Activated CD4-positive, alpha-beta T cell treated with anti-CD3 and anti-CD28 coated beads, Interleukin-2, Interleukin-6, amounts not matched to agents 100 ng/mL and 50 ng/mL, durations not matched to agents 16 hours and 8 hours (primary cell): ENCODE measurements at regions not wholly inside any gene's neighbourhood (a gene's known extent, or its start where the extent isn't known, plus 50 kb on each side); places are given as distances from the start of the nearest gene placed in this dataset.
"Not testable (repeated sequence)": the region's sequence is repeated elsewhere in the genome, so short reads cannot be mapped to it uniquely, and the experiment has no call there.

Experiments
- DNase-seq: peaks from one replicate; pipeline ENCODE4 v3.0.0-alpha.2; 2020

- no peak for DNase-seq
These were observed 91.9 kb upstream of the PRR23C start for GRCh38 chr3:139136469-139137202.

DNA sequence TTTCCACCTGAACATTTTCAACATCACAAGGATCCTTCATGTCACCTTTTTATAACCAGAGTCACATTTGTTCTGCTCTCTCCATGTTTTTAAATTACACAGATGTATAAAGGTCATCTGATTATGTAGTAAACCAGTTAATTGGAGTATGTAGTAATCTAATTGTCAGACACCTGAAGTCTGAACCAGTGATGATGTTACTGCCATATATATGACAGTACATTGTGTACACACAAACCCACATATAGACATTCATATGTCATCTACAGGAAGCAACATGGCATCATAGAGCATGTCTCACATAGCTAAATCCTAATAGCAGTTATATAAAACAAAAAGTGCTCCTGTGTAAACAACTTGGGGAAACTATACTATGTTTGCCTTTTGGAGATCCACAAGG lies 95.9 kb upstream of the PRR23C start:
- no peak for DNase-seq

- DNase-seq = not testable (repeated sequence)
These were observed 101.3 kb upstream of the PRR23C start for GRCh38 chr3:139145980-139146379.

DNA sequence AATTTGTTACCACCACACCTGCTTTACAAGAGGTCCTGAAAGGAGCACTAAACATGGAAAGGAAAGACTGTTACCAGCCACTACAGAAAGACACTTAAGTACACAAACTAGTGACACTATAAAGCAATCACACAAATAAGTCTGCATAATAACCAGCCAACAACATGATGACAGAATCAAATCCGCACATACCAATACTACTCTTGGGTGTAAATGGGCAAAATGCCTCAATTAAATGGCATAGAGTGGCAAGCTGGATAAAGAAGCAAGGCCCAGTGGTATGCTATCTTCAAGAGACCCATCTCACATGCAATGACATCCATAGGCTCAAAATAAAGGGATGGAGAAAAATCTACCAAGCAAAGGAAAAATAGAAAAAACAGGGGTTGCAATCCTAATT lies 106.8 kb upstream of the PRR23C start:
- no peak for DNase-seq

GRCh38 chr3:139153434-139153833 lies 108.7 kb upstream of the PRR23C start:
- DNase-seq = not testable (repeated sequence)

DNA sequence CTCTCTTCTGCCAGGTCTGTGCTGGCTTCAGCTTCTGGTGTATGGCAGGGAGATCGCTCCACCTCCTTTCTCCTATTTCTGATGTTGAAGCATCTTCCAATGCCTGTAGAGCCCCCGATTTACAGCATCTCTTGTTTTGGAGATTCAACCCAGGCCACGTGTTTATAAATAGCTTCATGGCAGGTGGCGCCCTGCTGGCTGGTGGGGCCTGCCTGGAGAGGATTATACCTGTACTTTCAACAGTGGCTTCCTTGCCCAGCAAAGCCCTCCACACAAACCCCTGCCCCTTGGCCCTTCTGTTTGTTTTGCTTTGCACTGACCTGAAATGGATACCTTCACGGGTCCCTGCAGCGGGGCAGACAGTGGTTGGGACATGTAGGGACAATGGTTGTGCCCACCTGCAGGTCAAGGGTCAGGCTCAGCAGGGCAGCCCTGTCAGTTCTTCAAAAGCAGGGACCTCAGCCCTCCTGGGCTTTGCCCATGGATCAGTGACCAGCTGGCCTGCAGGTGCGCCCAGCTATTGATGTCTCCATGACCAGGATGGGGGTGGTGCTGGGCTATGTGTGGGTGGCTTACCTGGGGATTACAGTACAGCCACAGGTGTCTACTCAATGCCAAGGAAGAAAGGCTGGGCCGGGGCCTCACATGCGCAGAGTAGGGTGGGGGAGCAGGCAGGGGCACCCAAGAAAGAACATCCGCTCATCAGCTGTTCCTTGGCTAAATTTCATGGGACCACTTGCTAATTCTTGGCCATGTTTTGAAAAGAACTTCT lies 112.7 kb upstream of the PRR23C start:
- DNase-seq = no peak

DNA sequence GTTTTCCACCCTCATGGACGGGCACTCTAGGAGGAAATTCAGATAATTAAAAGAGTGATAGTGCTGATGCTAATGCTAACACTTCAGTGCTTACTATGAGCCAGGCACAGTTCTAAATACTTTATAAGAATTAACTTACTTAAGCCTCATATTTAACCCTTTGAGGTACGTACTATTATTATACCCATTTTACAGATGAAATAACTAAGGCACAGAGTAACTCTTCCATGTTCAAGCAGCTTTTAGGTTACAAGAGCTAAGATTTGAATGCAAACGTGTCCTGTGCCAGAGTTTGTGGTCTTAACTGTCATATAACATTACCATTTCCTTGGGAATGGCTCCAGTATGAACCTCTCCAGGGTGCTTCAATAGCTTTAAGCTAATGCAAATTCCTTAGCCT lies 114.7 kb upstream of the PRR23C start:
- no peak for DNase-seq

GRCh38 chr3:139173372-139174108 lies 128.8 kb upstream of the PRR23C start:
- DNase-seq = peak; percentile 16

GRCh38 chr3:139180489-139180888 lies 135.8 kb upstream of the PRR23C start:
- DNase-seq = no peak

DNA sequence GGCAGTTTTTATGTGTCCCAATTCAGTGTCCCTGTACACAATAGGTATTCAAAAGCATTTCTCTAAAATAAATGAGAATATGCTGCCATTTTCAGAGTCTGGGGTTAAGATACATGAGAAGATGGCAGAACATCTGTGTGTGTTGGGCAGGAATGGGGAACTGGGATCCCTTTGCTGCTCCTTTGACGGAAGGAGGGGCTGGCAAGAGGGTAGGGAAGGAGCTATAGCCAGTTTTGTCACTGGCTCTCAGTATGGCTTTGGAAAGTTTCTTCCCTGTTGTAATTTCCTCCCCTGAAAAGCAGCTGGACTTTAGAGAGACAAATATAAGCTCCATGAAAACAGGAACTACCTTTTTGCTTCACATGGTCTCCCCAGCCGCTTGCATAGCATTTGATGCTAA lies 137.5 kb upstream of the PRR23C start:
- no peak for DNase-seq

DNA sequence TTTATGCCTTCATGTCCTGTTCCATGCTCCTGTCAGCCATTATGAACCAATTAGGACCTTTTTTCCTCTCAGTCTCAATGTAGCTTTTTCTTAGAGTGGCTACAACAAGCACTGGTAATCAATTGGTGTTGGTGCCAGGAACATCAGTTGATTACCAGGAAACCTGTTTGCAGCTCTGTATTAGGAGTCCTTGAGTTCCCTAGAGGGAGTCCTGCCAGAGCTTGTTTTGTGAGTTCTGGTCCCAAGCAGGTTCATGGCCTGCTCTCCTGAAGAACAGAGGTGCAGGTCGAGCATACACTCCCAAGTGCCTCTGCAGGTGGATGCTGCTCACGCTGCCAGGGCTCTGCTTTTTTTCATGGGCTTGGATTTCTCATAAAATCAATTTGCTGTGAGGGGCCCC lies 137.9 kb upstream of the PRR23C start:
- no peak for DNase-seq

DNA sequence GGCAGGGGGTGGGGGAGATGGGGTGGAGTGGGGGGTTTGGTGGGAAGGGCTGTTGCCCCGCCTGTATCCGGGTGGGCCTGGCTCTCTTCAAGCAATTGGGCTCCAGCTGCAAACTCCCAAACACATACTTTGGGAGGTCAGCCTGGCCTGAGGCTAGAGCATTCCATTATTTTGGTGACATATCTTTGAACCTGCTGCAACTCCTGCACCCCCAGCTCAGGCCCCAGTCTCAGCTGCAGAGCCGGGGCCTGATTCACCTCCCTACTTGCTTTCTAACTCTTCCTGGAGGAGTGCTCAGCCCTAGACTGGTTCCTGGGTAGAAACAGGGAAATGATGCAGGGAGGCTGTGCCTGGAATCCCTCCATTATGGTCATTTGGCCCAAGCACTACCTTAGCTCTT lies 140.8 kb upstream of the PRR23C start:
- no peak for DNase-seq

- DNase-seq = no peak
These were observed 142.5 kb upstream of the PRR23C start for GRCh38 chr3:139187154-139187553.

DNA sequence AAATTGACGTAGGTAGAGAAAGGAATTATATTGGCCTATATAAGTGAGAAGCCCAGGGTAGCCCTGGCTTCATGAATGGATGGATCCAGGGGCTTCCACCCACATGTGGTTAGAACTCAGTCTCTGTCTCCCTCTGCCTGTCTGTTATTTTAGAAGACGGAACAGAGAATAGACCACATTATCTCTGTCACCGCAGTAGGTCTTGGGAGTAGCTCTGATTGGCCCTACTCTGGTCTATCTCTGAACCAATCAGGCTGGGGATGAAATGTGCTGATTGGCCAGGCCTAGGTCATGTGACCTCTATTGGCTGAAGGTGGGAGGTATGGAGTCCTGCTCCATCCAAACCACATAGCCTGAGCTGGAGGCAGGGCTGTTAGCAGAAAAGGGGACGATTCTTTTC lies 143.0 kb upstream of the PRR23C start:
- DNase-seq = no peak

DNA sequence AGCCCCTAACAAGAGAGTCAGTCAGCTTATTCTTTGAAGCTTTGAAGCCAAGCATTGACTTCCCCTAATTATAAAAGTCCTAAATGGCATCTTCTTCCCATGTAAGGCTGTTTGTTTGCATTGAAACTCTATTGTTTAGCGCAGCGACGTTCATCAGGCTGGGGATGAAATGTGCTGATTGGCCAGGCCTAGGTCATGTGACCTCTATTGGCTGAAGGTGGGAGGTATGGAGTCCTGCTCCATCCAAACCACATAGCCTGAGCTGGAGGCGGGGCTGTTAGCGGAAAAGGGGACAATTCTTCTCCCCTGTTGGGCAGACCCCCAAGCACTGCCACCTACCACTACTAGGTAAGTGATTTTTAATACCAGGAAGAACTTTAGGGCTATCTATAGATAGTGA lies 145.3 kb upstream of the PRR23C start:
- no peak for DNase-seq

DNA sequence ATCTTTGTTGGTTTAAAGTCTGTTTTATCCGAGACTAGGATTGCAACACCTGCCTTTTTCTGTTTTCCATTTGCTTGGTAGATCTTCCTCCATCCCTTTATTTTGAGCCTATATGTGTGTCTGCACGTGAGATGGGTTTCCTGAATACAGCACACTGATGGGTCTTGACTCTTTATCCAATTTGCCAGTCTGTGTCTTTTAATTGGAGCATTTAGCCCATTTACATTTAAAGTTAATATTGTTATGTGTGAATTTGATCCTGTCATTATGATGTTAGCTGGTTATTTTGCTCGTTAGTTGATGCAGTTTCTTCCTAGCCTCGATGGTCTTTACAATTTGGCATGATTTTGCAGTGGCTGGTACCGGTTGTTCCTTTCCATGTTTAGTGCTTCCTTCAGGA lies 149.4 kb upstream of the MRPS22 start:
- DNase-seq = not testable (repeated sequence)

GRCh38 chr3:139196146-139196545 lies 147.7 kb upstream of the MRPS22 start:
- not testable (repeated sequence) for DNase-seq

GRCh38 chr3:139197251-139197650 lies 146.6 kb upstream of the MRPS22 start:
- DNase-seq = no peak

GRCh38 chr3:139198186-139198585 lies 145.6 kb upstream of the MRPS22 start:
- DNase-seq = no peak

DNA sequence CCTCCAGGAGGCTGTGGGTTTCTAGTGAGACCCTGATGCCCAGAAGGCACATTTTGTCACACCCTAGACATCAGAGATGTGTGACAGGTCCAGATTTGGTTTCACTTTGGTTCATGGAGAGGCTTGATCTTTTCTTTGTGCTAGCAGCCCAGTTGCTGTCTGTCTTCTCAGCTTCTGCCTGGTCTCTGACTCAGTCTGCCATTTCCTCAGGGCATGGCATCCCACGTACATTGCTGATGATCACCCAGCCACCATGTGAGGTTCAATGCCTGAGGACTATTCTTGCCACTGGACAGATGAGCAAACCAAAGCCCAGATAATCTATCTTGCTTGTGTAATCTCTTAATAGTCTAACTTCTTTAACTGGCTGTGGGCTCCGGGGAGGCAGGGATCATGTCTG lies 144.9 kb upstream of the MRPS22 start:
- DNase-seq = no peak

- no peak for DNase-seq
These were observed 144.3 kb upstream of the MRPS22 start for GRCh38 chr3:139199421-139200010.

- no peak for DNase-seq
These were observed 142.2 kb upstream of the MRPS22 start for GRCh38 chr3:139201446-139202225.
